Liver (tissue), 3 donors: ENCODE measurements at regions not wholly inside any gene's neighbourhood (a gene's known extent, or its start where the extent isn't known, plus 50 kb on each side); places are given as distances from the start of the nearest gene placed in this dataset.

ENCODE experiments used
- ATF3 ChIP-seq: IDR thresholded peaks from 2 replicates; pipeline ENCODE4 v1.6.1; 2016; ENCODE audit warnings: antibody characterized with exemption
- CTCF ChIP-seq: fragments of 150-350 bp; IDR thresholded peaks from 2 replicates; pipeline ENCODE4 v1.5.1; 2017; ENCODE audit warnings: improper control_type of control experiment, low read depth, low read length; ENCODE audit not compliant: missing input control
- EGR1 ChIP-seq, 2 donors: IDR thresholded peaks; 2 replicates each; pipeline ENCODE4 v1.6.1; 2016 to 2018; ENCODE audit warnings: antibody characterized with exemption in 2 of 2, low read depth in 2 of 2
- GABPA ChIP-seq, 2 donors: IDR thresholded peaks in 1 of 2; conservative IDR thresholded peaks in 1 of 2; 2 replicates each; pipeline ENCODE4 v1.6.1; 2016; ENCODE audit warnings: antibody characterized with exemption in 2 of 2, mild to moderate bottlenecking in 1 of 2, moderate library complexity in 1 of 2
- JUND ChIP-seq, 2 donors: IDR thresholded peaks; 2 replicates each; pipeline ENCODE4 v1.6.1; 2016; ENCODE audit warnings: antibody characterized with exemption in 2 of 2
- RAD21 ChIP-seq, 2 donors: IDR thresholded peaks; 2 replicates each; pipeline ENCODE4 v1.6.1; 2016; ENCODE audit warnings: antibody characterized with exemption in 2 of 2, mild to moderate bottlenecking in 2 of 2
- REST ChIP-seq: IDR thresholded peaks from 2 replicates; pipeline ENCODE4 v1.6.1; 2016; ENCODE audit warnings: antibody characterized with exemption, mild to moderate bottlenecking
- RXRA ChIP-seq, 2 donors: IDR thresholded peaks; 2 replicates each; pipeline ENCODE4 v1.6.1; 2017 to 2018; ENCODE audit warnings: antibody characterized with exemption in 2 of 2, mild to moderate bottlenecking in 1 of 2
- SP1 ChIP-seq: IDR thresholded peaks from 2 replicates; pipeline ENCODE4 v1.6.1; 2018; ENCODE audit warnings: antibody characterized with exemption, mild to moderate bottlenecking
- TAF1 ChIP-seq: conservative IDR thresholded peaks from 2 replicates; pipeline ENCODE4 v1.6.1; 2016; ENCODE audit warnings: antibody characterized with exemption, mild to moderate bottlenecking
- YY1 ChIP-seq: IDR thresholded peaks from 2 replicates; pipeline ENCODE4 v1.6.1; 2016; ENCODE audit warnings: antibody characterized with exemption, mild to moderate bottlenecking
- ZBTB33 ChIP-seq: IDR thresholded peaks from 2 replicates; pipeline ENCODE4 v1.6.1; 2016; ENCODE audit warnings: antibody characterized with exemption
- donor health status: healthy.
- donor health status: healthy.

GRCh38 chr18:60018618-60019462 is 119.0 kb downstream of the PMAIP1 start:
- no peak for TF ChIP-seq YY1
- no peak for TF ChIP-seq CTCF
- TF ChIP-seq ATF3: no peak
- no peak for TF ChIP-seq REST
- no peak for TF ChIP-seq SP1
- no peak for TF ChIP-seq EGR1 (IDR thresholded peaks at IDR 0.05; ENCODE audit: low read depth in 2 of 2)
- TF ChIP-seq ZBTB33: no peak
- no peak for TF ChIP-seq JUND (IDR thresholded peaks at IDR 0.05)
- TF ChIP-seq TAF1: no peak
- no peak for TF ChIP-seq RAD21 (IDR thresholded peaks at IDR 0.05)
- no peak for TF ChIP-seq RXRA (IDR thresholded peaks at IDR 0.05)
- TF ChIP-seq GABPA (IDR thresholded peaks at IDR 0.05 in 1 of 2, conservative IDR thresholded peaks at IDR 0.05 in 1 of 2): no peak
